ENCODE measurements at regions not wholly inside any gene's neighbourhood (a gene's known extent, or its start where the extent isn't known, plus 50 kb on each side); places are given as distances from the start of the nearest gene placed in this dataset.

GRCh38 chr13:76596216-76596615, 290.0 kb downstream of the KCTD12 start:
- H3K9me3 ChIP-seq (ENCODE audit: insufficient read depth, low read depth): peaks cover 3% of the 10 kb centered on the region; the same call in 1 of the 2 replicates
- BruUV-seq (replicated peaks): no TSS peak
- H3F3A ChIP-seq (ENCODE audit: insufficient read depth, low read depth): no peaks in the 10 kb centered on the region
- no peaks in the 10 kb centered on the region for H3K36me3 ChIP-seq (ENCODE audit: low read depth)
- H3K4me3 ChIP-seq: no peak overlapping the region
- CTCF ChIA-PET: no interaction called here
- TF ChIP-seq EZH2 (IDR thresholded peaks at IDR 0.05; ENCODE audit: low read depth): no peak
- no peak for TF ChIP-seq CTCF (conservative IDR thresholded peaks at IDR 0.05)
- H4K20me1 ChIP-seq (ENCODE audit: insufficient read depth): no peaks in the 10 kb centered on the region
- no peak overlapping the region for H2AFZ ChIP-seq
- intact Hi-C loops (cut with micrococcal nuclease; ENCODE audit: unreplicated experiment): no loop called here
- no peaks in the 10 kb centered on the region for H3K79me2 ChIP-seq (ENCODE audit: low read depth)
- no peaks in the 10 kb centered on the region for H3K9me2 ChIP-seq (ENCODE audit: insufficient read depth)
- DNase-seq: no peak
- H3K4me1 ChIP-seq (replicated peaks; ENCODE audit: insufficient read depth): no peaks in the 10 kb centered on the region
- POLR2A ChIA-PET (ENCODE audit: unreplicated experiment): no interaction called here
- H3K27me3 ChIP-seq (ENCODE audit: insufficient read depth, low read depth): no peaks in the 10 kb centered on the region
- H3K27ac ChIP-seq: no peak overlapping the region
- no peak overlapping the region for H3K4me2 ChIP-seq

GRCh38 chr13:76594435-76594834, 291.8 kb downstream of the KCTD12 start:
- CTCF ChIA-PET: no interaction called here
- no TSS peak for BruUV-seq (replicated peaks)
- POLR2A ChIA-PET (ENCODE audit: unreplicated experiment): no interaction called here

GRCh38 chr13:76586842-76587241, 299.4 kb downstream of the KCTD12 start:
- CTCF ChIA-PET: no interaction called here

More at GRCh38 chr13:76594435-76594834, 291.8 kb downstream of the KCTD12 start:
- H3K79me2 ChIP-seq (ENCODE audit: low read depth): no peaks in the 10 kb centered on the region
- H3K9me2 ChIP-seq (ENCODE audit: insufficient read depth): no peaks in the 10 kb centered on the region
- no peak for DNase-seq
- no peaks in the 10 kb centered on the region for H3K27me3 ChIP-seq (ENCODE audit: insufficient read depth, low read depth)
- intact Hi-C loops (cut with micrococcal nuclease; ENCODE audit: unreplicated experiment): no loop called here
- H3K27ac ChIP-seq: no peak overlapping the region
- H3K9me3 ChIP-seq (ENCODE audit: insufficient read depth, low read depth): peaks cover 3% of the 10 kb centered on the region; the same call in 1 of the 2 replicates
- no peaks in the 10 kb centered on the region for H3K4me1 ChIP-seq (replicated peaks; ENCODE audit: insufficient read depth)
- H3F3A ChIP-seq (ENCODE audit: insufficient read depth, low read depth): no peaks in the 10 kb centered on the region
- TF ChIP-seq EZH2 (IDR thresholded peaks at IDR 0.05; ENCODE audit: low read depth) (no peak), CTCF (conservative IDR thresholded peaks at IDR 0.05) (no peak)
- H3K4me3 ChIP-seq: no peak overlapping the region
- H3K36me3 ChIP-seq (ENCODE audit: low read depth): no peaks in the 10 kb centered on the region
- no peak overlapping the region for H2AFZ ChIP-seq
- H3K4me2 ChIP-seq: no peak overlapping the region
- H4K20me1 ChIP-seq (ENCODE audit: insufficient read depth): no peaks in the 10 kb centered on the region

More at GRCh38 chr13:76586842-76587241, 299.4 kb downstream of the KCTD12 start:
- no TSS peak for BruUV-seq (replicated peaks)
- H4K20me1 ChIP-seq (ENCODE audit: insufficient read depth): no peaks in the 10 kb centered on the region
- H3K36me3 ChIP-seq (ENCODE audit: low read depth): no peaks in the 10 kb centered on the region
- no peak overlapping the region for H2AFZ ChIP-seq
- no peak overlapping the region for H3K4me3 ChIP-seq
- H3K27ac ChIP-seq: no peak overlapping the region
- H3K27me3 ChIP-seq (ENCODE audit: insufficient read depth, low read depth): no peaks in the 10 kb centered on the region
- no peaks in the 10 kb centered on the region for H3F3A ChIP-seq (ENCODE audit: insufficient read depth, low read depth)
- no peaks in the 10 kb centered on the region for H3K79me2 ChIP-seq (ENCODE audit: low read depth)
- POLR2A ChIA-PET (ENCODE audit: unreplicated experiment): no interaction called here
- H3K9me2 ChIP-seq (ENCODE audit: insufficient read depth): no peaks in the 10 kb centered on the region
- no peak for TF ChIP-seq CTCF (conservative IDR thresholded peaks at IDR 0.05)
- no peak for TF ChIP-seq EZH2 (IDR thresholded peaks at IDR 0.05; ENCODE audit: low read depth)
- intact Hi-C loops (cut with micrococcal nuclease; ENCODE audit: unreplicated experiment): no loop called here
- no peak overlapping the region for H3K4me2 ChIP-seq
- no peaks in the 10 kb centered on the region for H3K9me3 ChIP-seq (ENCODE audit: insufficient read depth, low read depth)
- H3K4me1 ChIP-seq (replicated peaks; ENCODE audit: insufficient read depth): no peaks in the 10 kb centered on the region
- no peak for DNase-seq
